RKO (cell line): ENCODE measurements at regions not wholly inside any gene's neighbourhood (a gene's known extent, or its start where the extent isn't known, plus 50 kb on each side); places are given as distances from the start of the nearest gene placed in this dataset.

Experiments used
- DNase-seq: peaks from one replicate; pipeline ENCODE4 v3.0.0-alpha.2; 2016; ENCODE audit warnings: low spot score

GRCh38 chr4:13849778-13850177 is 222.3 kb upstream of the BOD1L1 start:
- DNase-seq = no peak

GRCh38 chr4:13851085-13851940 is 223.8 kb upstream of the BOD1L1 start:
- no peak for DNase-seq

GRCh38 chr4:13852411-13852810 is 224.9 kb upstream of the BOD1L1 start:
- no peak for DNase-seq

DNA sequence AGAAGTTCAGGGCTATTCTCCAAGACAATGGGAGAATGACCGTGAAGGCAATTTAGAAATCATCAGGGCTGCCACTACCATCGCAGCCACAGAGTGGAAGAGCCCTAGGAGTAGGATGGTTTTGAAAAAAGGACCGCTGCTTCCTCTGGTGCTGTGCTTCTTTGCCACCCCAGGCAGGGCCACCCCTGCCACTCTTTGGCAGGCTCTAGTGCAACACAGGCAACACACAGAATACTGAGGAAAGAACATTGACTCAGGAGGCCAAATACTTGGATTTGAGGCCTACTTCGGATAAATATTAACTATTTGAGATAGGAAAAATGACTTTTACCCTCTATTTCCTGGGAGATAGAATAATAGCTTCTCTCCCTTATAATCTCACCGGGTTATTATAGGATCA is 228.9 kb upstream of the BOD1L1 start:
- no peak for DNase-seq

DNA sequence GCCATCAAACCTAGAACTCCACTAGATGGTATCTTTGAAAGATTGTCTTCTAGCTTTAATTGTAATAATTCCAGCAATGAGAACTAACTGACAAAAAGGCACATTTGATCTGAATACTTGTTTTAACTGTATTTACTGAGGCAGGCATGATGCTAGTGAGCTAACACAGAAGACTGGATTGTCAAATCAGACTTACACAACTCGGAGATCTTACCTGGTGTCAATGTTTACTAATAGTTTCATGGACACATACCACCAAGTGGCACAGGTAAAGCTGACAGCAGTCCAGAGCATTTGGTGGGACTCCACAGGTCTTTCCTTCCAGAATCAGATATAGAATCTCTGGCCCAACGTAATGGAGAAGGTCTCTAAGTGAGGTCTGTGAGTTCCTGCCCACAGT is 229.9 kb upstream of the BOD1L1 start:
- DNase-seq = no peak

DNA sequence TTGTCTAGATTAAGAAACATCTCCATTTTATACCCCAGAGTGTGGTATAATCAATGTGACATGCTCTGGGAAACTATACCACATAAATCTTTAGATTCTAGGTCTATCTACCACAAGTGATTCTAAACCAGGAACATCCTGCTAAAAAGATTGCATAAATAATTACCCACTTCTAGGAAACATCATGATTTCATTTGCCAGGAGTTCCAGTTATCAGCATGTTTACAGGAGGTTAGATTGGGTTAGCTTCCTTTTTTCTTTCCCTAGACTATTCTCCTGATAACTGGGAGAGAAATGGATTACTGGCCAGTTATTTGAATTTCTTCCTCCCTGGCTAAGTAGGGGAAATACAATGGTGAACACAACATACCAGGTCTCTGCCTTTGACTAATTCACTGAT is 230.3 kb upstream of the BOD1L1 start:
- no peak for DNase-seq

GRCh38 chr4:13859423-13859822 is 231.9 kb upstream of the BOD1L1 start:
- DNase-seq = no peak

GRCh38 chr4:13860126-13860525 is 232.6 kb upstream of the BOD1L1 start:
- no peak for DNase-seq

DNA sequence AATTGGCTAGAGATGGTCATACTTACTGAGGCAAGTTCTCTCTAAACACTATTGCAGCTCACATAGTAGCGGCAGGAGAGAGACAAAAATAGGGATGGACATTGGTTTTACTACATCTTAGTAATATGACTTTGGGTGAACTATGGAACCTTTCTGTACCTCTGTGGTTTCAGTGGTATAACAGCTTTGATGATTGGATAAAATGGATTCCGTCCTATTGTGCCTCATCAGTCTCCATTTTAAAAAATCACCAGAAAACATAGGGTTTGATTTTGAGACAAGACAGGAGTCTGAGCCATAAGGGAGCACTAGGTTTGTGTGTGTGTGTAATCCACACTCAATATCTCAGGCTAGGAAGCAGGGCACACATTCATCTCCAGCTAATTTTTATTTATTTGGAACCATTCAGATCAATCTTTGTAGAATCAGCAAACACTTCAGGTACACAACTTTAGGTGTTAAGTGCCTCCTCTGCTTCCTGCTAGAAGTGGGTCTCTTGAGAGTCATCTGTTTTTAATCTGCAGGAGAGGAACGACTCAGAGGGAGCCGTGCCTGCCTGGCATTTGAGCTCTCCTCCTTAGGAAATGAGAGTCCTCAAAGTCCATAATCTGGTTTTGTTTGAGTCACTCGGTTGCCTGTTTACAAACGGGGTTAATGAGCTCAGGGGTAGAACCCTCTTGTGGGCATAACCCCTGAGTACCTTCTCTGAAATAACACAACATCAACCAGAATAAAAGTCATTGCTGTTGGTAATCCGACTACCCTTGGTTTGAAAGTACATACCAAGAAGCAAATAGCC is 238.5 kb upstream of the BOD1L1 start:
- no peak for DNase-seq

DNA sequence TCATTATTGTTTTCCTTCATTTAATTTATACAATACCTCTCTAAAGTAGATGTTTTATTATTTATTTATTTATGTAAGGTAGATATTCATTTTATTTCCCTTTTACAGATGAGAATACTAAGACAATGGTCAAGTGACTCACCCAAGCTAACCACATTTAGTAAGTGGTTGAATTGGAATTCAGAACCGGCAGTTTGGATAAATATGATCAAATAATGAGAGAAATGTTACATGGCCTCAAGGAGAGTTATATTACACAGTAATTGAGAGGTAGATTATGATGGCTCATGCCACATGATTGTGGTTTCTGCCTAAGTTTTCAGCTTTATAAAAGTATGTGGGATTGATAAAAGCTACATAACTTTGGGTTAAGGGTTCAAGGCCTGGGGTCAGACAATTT is 239.4 kb upstream of the BOD1L1 start:
- DNase-seq = no peak

- DNase-seq = no peak
Measured at GRCh38 chr4:13872155-13872554, 244.6 kb upstream of the BOD1L1 start.

GRCh38 chr4:13872955-13873354 is 245.4 kb upstream of the BOD1L1 start:
- no peak for DNase-seq

DNA sequence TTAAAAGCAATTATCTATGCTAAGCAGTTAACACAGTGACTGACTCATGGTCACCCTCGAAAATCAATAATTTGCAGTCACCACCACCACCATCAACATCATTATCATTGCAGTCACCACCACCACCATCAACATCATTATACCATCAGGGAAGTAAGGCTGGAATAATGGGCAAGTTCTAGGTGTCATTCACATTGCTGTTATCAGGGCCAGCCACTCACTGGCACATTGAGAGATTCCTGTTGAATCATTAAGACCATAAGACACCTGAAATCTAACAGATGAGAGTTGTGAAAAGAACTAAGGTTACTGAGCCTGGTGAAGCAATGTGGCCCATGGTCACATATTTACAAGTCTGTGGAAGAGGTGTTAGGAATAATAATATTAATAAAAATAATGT is 247.7 kb upstream of the BOD1L1 start:
- DNase-seq = no peak

DNA sequence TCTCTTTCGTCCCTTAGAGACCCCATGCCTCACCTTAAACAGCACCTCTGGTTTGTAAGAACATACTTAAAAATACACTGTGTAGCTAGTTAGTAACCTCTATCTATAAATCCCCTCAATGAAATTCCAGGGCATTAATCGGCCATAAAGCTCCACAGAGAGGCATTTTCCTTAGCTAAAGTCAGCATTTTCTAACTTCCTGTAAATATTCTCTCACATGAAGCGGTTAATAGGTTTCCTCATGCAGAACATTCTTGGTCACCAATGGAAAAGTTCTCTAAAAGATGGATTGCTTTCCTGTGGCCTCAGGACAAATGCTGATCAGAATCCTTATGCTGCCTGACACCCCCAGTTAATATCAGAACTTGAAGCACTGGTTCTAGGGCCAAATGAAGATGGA is 248.6 kb upstream of the BOD1L1 start:
- DNase-seq = no peak

DNA sequence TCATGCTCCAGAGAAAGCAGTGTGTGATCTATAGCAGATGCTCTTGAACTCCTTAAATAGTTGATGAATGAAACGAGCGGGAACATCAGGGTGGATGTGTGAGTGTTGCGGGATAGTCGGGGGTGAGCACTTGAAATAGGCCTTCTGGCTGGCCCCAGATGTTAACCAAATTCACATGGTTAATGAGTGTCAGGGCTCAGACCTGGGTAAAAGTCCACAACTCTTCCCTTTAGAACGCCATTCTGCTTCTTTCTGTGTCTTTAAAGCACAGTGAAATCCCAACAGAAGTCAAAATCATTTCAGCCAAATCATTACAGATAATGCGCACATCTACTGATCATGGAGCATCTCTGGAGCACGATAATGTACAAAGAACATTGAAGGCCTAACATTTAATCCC is 249.4 kb upstream of the BOD1L1 start:
- DNase-seq = no peak

- DNase-seq = no peak
Measured at GRCh38 chr4:13877626-13878025, 250.1 kb upstream of the BOD1L1 start.

GRCh38 chr4:13881892-13882291 is 254.4 kb upstream of the BOD1L1 start:
- DNase-seq = no peak

- DNase-seq = no peak
Measured at GRCh38 chr4:13887010-13887409, 259.5 kb upstream of the BOD1L1 start.

DNA sequence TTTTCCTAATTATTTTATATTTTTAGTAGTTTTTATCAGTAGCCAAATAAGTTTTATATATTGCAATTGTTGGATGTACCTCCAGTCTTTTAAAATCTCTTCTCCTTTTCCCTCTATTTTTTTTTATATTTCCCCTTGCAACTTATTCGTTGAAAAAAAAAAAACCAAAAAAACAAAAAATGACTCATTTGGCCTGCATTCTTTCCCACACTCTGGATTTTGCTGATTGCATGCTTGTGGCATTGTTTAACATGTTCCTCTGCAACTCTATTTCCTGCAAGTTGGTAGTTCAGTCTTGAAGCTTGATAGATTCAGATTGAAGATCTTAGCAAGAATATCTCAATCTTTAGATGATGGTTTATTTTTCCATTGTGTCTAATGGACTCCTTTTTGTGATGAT is 260.6 kb upstream of the BOD1L1 start:
- DNase-seq = no peak

DNA sequence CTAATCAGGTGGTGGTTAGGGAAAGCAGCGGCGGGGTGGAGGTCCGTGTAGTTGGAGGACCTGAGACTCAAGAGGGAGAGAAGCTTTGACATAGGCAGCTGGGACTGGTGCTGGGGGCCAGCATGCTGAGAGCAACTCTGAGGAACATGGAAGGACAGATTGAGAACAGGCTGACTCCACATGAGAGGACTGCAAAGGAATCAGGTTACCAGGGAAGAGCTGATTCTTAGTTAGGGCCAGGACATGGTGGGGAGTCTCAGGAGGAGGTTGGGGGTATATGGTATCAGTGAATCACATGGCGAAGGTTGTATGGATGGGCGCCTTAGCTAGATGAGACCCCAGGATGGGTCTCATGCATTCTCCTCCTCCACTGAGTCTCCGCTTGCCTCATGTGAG is 264.0 kb upstream of the BOD1L1 start:
- no peak for DNase-seq

- no peak for DNase-seq
Measured at GRCh38 chr4:13892739-13893105, 265.2 kb upstream of the BOD1L1 start.

- no peak for DNase-seq
Measured at GRCh38 chr4:13893211-13893610, 265.7 kb upstream of the BOD1L1 start.

GRCh38 chr4:13893987-13894386 is 266.5 kb upstream of the BOD1L1 start:
- DNase-seq = no peak

GRCh38 chr4:13900780-13901179 is 273.3 kb upstream of the BOD1L1 start:
- no peak for DNase-seq
